GM23338 (cell line): ENCODE measurements at regions not wholly inside any gene's neighbourhood (a gene's known extent, or its start where the extent isn't known, plus 50 kb on each side); places are given as distances from the start of the nearest gene placed in this dataset.

Experiments
- ATAC-seq: fragments of 200-7000 bp; cut with Tn5 transposase; 3 replicates; pipeline ENCODE4 v1.9.1; 2020
- DNase-seq: peaks from one replicate; pipeline ENCODE4 v3.0.0-alpha.2; 2015; ENCODE audit warnings: low spot score
- H2AFZ ChIP-seq: fragments of 200-600 bp; sonication (generic); 2 replicates; pipeline ENCODE4 v1.8.0; 2016; ENCODE audit warnings: antibody characterized with exemption, mild to moderate bottlenecking, moderate library complexity
- H3F3A ChIP-seq: fragments of 200-600 bp; sonication (generic); replicated peaks from 2 replicates; pipeline ENCODE4 v1.8.0; 2017; ENCODE audit warnings: antibody characterized with exemption, mixed run types, low read depth
- H3K27ac ChIP-seq: fragments of 200-600 bp; sonication (generic); 2 replicates; pipeline ENCODE4 v1.6.1; 2016; ENCODE audit warnings: low read depth
- H3K27me3 ChIP-seq: fragments of 200-600 bp; sonication (generic); 2 replicates; pipeline ENCODE4 v1.8.0; 2016; ENCODE audit warnings: mild to moderate bottlenecking, mixed run types, moderate library complexity; ENCODE audit not compliant: insufficient read depth
- H3K36me3 ChIP-seq: fragments of 200-600 bp; sonication (generic); 2 replicates; pipeline ENCODE4 v1.8.0; 2016; ENCODE audit warnings: mild to moderate bottlenecking; ENCODE audit not compliant: insufficient read depth
- H3K4me1 ChIP-seq: fragments of 200-600 bp; sonication (generic); 2 replicates; pipeline ENCODE4 v1.8.0; 2016; ENCODE audit warnings: mild to moderate bottlenecking, moderate library complexity; ENCODE audit not compliant: insufficient read depth
- H3K4me2 ChIP-seq: fragments of 200-600 bp; sonication (generic); 2 replicates; pipeline ENCODE4 v1.7.1; 2017; ENCODE audit warnings: mixed run types
- H3K4me3 ChIP-seq: fragments of 200-600 bp; sonication (generic); 2 replicates; pipeline ENCODE4 v1.6.1; 2016; ENCODE audit warnings: mixed run types
- H3K79me2 ChIP-seq: fragments of 200-600 bp; sonication (generic); replicated peaks from 2 replicates; pipeline ENCODE4 v1.8.0; 2017; ENCODE audit warnings: mild to moderate bottlenecking; ENCODE audit not compliant: insufficient read depth
- H3K9me2 ChIP-seq: fragments of 200-600 bp; sonication (generic); 2 replicates; pipeline ENCODE4 v1.8.0; 2017; ENCODE audit not compliant: insufficient read depth
- H4K20me1 ChIP-seq: fragments of 200-600 bp; sonication (generic); replicated peaks from 2 replicates; pipeline ENCODE4 v1.8.0; 2017; ENCODE audit warnings: mild to moderate bottlenecking; ENCODE audit not compliant: insufficient read depth
- H3K27ac Mint-ChIP-seq: 2 replicates; pipeline ENCODE4 v1.8.0; 2020; ENCODE audit warnings: inconsistent platforms, mild to moderate bottlenecking, moderate library complexity, mixed read lengths
- H3K27me3 Mint-ChIP-seq: 3 replicates; pipeline ENCODE4 v1.8.0; 2022; ENCODE audit warnings: low read depth, mild to moderate bottlenecking, moderate library complexity, mixed read lengths, inconsistent platforms; ENCODE audit not compliant: insufficient read depth, poor library complexity
- H3K36me3 Mint-ChIP-seq: 3 replicates; pipeline ENCODE4 v1.8.0; 2021; ENCODE audit warnings: low read depth, mild to moderate bottlenecking, inconsistent platforms, moderate library complexity, mixed read lengths
- H3K4me1 Mint-ChIP-seq: 3 replicates; pipeline ENCODE4 v1.8.0; 2020; ENCODE audit warnings: mild to moderate bottlenecking, inconsistent platforms, mixed read lengths
- H3K4me3 Mint-ChIP-seq: 3 replicates; pipeline ENCODE4 v1.8.0; 2021; ENCODE audit warnings: moderate library complexity, mild to moderate bottlenecking, inconsistent platforms, mixed read lengths
- H3K9me3 Mint-ChIP-seq: 3 replicates; pipeline ENCODE4 v1.8.0; 2020; ENCODE audit warnings: moderate library complexity, mild to moderate bottlenecking, inconsistent platforms, mixed read lengths
- CREB1 ChIP-seq: fragments of 250-450 bp; sonication (Bioruptor Pico); IDR thresholded peaks from 2 replicates; pipeline ENCODE4 v1.5.0; 2020; ENCODE audit warnings: low read depth, mild to moderate bottlenecking, moderate library complexity
- EZH2 ChIP-seq: fragments of 200-600 bp; sonication (generic); IDR thresholded peaks from one replicate; pipeline ENCODE4 v1.8.0; 2017; ENCODE audit warnings: antibody characterized with exemption, mild to moderate bottlenecking, low read depth; ENCODE audit not compliant: unreplicated experiment
- EZH2phosphoT487 ChIP-seq: fragments of 200-600 bp; sonication (generic); IDR thresholded peaks from one replicate; pipeline ENCODE4 v1.8.1; 2018; ENCODE audit warnings: antibody characterized with exemption; ENCODE audit not compliant: unreplicated experiment
- JUNB ChIP-seq: IDR thresholded peaks from one replicate; pipeline ENCODE4 v1.6.1; 2016; ENCODE audit warnings: antibody characterized with exemption; ENCODE audit not compliant: unreplicated experiment
- NANOG ChIP-seq: IDR thresholded peaks from 2 replicates; pipeline ENCODE4 v1.6.1; 2016; ENCODE audit warnings: antibody characterized with exemption, borderline replicate concordance
- POLR2AphosphoS5 ChIP-seq: IDR thresholded peaks from 2 replicates; pipeline ENCODE4 v1.6.1; 2016; ENCODE audit warnings: antibody characterized with exemption, low read depth
- STAT1 ChIP-seq: IDR thresholded peaks from one replicate; pipeline ENCODE4 v1.6.1; 2016; ENCODE audit warnings: antibody characterized with exemption; ENCODE audit not compliant: unreplicated experiment
- ZNF114 ChIP-seq: fragments of 250-450 bp; sonication (Bioruptor Pico); IDR thresholded peaks from 2 replicates; pipeline ENCODE4 v1.5.0; 2020; ENCODE audit warnings: mild to moderate bottlenecking, moderate library complexity
- ZNF331 ChIP-seq: fragments of 250-450 bp; sonication (Bioruptor Pico); IDR thresholded peaks from 2 replicates; pipeline ENCODE4 v1.5.0; 2020; ENCODE audit warnings: low read depth, mild to moderate bottlenecking, moderate library complexity
- TF ChIP-seq, protein P1 (sequence below), 2 experiments: fragments of 200-600 bp in 1 of 2; sonication (generic) in 1 of 2; conservative IDR thresholded peaks; 2 replicates each; pipeline versions ENCODE4 v1.5.1 to v1.6.1; 2016 to 2017; ENCODE audit warnings: antibody characterized with exemption in 2 of 2, low read depth in 2 of 2, mild to moderate bottlenecking in 2 of 2, moderate library complexity in 1 of 2
- TF ChIP-seq, protein P2 (sequence below): fragments of 250-450 bp; sonication (Bioruptor Pico); IDR thresholded peaks from 2 replicates; pipeline ENCODE4 v1.5.0; 2020; ENCODE audit warnings: mild to moderate bottlenecking, moderate library complexity
- TF ChIP-seq, protein P3 (sequence below): IDR thresholded peaks from 2 replicates; pipeline ENCODE4 v1.6.1; 2016; ENCODE audit warnings: antibody characterized with exemption

DNA sequence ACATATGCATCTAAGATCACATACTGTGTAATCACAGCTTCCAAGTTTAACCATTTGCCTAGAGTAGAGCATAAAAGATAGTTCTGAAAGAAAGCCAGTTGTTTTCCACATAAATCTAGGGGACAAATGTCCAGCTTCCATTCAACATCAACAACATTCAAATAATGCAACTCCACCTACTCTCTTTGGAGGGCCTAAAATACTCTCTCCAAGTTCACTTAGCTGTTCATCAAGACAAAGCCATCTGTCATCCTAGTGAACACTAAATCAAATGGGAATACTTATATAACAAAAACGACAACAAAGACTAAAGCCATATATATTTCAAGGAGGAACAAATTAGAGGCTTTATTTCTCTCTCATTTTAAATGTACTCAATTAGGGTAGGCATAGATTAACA is 221.5 kb upstream of the CDH2 start (continued):
- TF ChIP-seq, protein P1, sequence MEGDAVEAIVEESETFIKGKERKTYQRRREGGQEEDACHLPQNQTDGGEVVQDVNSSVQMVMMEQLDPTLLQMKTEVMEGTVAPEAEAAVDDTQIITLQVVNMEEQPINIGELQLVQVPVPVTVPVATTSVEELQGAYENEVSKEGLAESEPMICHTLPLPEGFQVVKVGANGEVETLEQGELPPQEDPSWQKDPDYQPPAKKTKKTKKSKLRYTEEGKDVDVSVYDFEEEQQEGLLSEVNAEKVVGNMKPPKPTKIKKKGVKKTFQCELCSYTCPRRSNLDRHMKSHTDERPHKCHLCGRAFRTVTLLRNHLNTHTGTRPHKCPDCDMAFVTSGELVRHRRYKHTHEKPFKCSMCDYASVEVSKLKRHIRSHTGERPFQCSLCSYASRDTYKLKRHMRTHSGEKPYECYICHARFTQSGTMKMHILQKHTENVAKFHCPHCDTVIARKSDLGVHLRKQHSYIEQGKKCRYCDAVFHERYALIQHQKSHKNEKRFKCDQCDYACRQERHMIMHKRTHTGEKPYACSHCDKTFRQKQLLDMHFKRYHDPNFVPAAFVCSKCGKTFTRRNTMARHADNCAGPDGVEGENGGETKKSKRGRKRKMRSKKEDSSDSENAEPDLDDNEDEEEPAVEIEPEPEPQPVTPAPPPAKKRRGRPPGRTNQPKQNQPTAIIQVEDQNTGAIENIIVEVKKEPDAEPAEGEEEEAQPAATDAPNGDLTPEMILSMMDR (conservative IDR thresholded peaks at IDR 0.05; ENCODE audit: low read depth in 2 of 2) = no peak
- TF ChIP-seq ZNF114 (CRISPR knock-in tag) (no peak), EZH2 (no peak), EZH2phosphoT487 (no peak), STAT1 (no peak)

- H3K27me3 ChIP-seq = no peaks in the 10 kb centered on the region
- no peaks in the 10 kb centered on the region for H3K4me1 Mint-ChIP-seq
- no peak for DNase-seq
- no peaks in the 10 kb centered on the region for H3K4me1 ChIP-seq
- H3K36me3 Mint-ChIP-seq = no peaks in the 10 kb centered on the region; the same call in 2 of the 3 replicates
- H3K9me3 Mint-ChIP-seq = peaks cover 16% of the 10 kb centered on the region
- H3K27ac Mint-ChIP-seq = no peak overlapping the region
- H4K20me1 ChIP-seq = no peaks in the 10 kb centered on the region
- no peak overlapping the region for H3K4me2 ChIP-seq
- peaks cover 2% of the 10 kb centered on the region for H3K27me3 Mint-ChIP-seq
- no peaks in the 10 kb centered on the region for H3K79me2 ChIP-seq
- no peaks in the 10 kb centered on the region for H3K36me3 ChIP-seq
- H3K4me3 Mint-ChIP-seq = no peak overlapping the region
- H3K4me3 ChIP-seq = no peak overlapping the region
- H3K9me2 ChIP-seq = no peaks in the 10 kb centered on the region
- H3K27ac ChIP-seq = no peak overlapping the region
- ATAC-seq = no peak
- no peaks in the 10 kb centered on the region for H3F3A ChIP-seq
- no peak overlapping the region for H2AFZ ChIP-seq
- TF ChIP-seq ZNF331 (CRISPR knock-in tag) (no peak), CREB1 (CRISPR knock-in tag) (no peak), POLR2AphosphoS5 (no peak), STAT1 (no peak), ZNF114 (CRISPR knock-in tag) (no peak), NANOG (no peak), JUNB (no peak), EZH2phosphoT487 (no peak), EZH2 (no peak)
- TF ChIP-seq, protein P1 (conservative IDR thresholded peaks at IDR 0.05; ENCODE audit: low read depth in 2 of 2) = no peak
- TF ChIP-seq, protein P2, sequence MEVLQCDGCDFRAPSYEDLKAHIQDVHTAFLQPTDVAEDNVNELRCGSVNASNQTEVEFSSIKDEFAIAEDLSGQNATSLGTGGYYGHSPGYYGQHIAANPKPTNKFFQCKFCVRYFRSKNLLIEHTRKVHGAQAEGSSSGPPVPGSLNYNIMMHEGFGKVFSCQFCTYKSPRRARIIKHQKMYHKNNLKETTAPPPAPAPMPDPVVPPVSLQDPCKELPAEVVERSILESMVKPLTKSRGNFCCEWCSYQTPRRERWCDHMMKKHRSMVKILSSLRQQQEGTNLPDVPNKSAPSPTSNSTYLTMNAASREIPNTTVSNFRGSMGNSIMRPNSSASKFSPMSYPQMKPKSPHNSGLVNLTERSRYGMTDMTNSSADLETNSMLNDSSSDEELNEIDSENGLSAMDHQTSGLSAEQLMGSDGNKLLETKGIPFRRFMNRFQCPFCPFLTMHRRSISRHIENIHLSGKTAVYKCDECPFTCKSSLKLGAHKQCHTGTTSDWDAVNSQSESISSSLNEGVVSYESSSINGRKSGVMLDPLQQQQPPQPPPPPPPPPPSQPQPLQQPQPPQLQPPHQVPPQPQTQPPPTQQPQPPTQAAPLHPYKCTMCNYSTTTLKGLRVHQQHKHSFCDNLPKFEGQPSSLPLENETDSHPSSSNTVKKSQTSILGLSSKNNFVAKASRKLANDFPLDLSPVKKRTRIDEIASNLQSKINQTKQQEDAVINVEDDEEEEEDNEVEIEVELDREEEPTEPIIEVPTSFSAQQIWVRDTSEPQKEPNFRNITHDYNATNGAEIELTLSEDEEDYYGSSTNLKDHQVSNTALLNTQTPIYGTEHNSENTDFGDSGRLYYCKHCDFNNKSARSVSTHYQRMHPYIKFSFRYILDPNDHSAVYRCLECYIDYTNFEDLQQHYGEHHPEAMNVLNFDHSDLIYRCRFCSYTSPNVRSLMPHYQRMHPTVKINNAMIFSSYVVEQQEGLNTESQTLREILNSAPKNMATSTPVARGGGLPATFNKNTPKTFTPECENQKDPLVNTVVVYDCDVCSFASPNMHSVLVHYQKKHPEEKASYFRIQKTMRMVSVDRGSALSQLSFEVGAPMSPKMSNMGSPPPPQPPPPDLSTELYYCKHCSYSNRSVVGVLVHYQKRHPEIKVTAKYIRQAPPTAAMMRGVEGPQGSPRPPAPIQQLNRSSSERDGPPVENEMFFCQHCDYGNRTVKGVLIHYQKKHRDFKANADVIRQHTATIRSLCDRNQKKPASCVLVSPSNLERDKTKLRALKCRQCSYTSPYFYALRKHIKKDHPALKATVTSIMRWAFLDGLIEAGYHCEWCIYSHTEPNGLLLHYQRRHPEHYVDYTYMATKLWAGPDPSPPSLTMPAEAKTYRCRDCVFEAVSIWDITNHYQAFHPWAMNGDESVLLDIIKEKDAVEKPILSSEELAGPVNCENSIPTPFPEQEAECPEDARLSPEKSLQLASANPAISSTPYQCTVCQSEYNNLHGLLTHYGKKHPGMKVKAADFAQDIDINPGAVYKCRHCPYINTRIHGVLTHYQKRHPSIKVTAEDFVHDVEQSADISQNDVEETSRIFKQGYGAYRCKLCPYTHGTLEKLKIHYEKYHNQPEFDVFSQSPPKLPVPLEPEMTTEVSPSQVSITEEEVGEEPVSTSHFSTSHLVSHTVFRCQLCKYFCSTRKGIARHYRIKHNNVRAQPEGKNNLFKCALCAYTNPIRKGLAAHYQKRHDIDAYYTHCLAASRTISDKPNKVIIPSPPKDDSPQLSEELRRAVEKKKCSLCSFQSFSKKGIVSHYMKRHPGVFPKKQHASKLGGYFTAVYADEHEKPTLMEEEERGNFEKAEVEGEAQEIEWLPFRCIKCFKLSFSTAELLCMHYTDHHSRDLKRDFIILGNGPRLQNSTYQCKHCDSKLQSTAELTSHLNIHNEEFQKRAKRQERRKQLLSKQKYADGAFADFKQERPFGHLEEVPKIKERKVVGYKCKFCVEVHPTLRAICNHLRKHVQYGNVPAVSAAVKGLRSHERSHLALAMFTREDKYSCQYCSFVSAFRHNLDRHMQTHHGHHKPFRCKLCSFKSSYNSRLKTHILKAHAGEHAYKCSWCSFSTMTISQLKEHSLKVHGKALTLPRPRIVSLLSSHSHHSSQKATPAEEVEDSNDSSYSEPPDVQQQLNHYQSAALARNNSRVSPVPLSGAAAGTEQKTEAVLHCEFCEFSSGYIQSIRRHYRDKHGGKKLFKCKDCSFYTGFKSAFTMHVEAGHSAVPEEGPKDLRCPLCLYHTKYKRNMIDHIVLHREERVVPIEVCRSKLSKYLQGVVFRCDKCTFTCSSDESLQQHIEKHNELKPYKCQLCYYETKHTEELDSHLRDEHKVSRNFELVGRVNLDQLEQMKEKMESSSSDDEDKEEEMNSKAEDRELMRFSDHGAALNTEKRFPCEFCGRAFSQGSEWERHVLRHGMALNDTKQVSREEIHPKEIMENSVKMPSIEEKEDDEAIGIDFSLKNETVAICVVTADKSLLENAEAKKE = no peak
- TF ChIP-seq, protein P3, sequence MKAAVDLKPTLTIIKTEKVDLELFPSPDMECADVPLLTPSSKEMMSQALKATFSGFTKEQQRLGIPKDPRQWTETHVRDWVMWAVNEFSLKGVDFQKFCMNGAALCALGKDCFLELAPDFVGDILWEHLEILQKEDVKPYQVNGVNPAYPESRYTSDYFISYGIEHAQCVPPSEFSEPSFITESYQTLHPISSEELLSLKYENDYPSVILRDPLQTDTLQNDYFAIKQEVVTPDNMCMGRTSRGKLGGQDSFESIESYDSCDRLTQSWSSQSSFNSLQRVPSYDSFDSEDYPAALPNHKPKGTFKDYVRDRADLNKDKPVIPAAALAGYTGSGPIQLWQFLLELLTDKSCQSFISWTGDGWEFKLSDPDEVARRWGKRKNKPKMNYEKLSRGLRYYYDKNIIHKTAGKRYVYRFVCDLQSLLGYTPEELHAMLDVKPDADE = no peak
Observed at GRCh38 chr18:28390022-28390421, 213.1 kb upstream of the CDH2 start.
